ENCODE measurements at regions not wholly inside any gene's neighbourhood (a gene's known extent, or its start where the extent isn't known, plus 50 kb on each side); places are given as distances from the start of the nearest gene placed in this dataset.

- H2BK120ac ChIP-seq (ENCODE audit: low read depth, low read length, poor library complexity, severe bottlenecking) = no peak overlapping the region
- no peak overlapping the region for H3K9ac ChIP-seq (ENCODE audit: extremely low read depth, insufficient read length, low read length)
- no peak overlapping the region for H2BK20ac ChIP-seq (ENCODE audit: low read depth, low read length, poor library complexity, severe bottlenecking)
- WGBS (ENCODE audit: extremely low coverage, insufficient read length, low lambda C conversion rate) = no CpG with 5 or more reads among the region's 7 CpGs
- peaks cover 2% of the 10 kb centered on the region; the same call in 1 of the 2 replicates for H3K27me3 Mint-ChIP-seq (ENCODE audit: low read depth)
- no peak overlapping the region for H3K27ac ChIP-seq (ENCODE audit: insufficient read length, low read depth, low read length)
- H3K79me2 ChIP-seq (ENCODE audit: insufficient read depth, low read length) = no peaks in the 10 kb centered on the region
- H3K18ac ChIP-seq (ENCODE audit: insufficient read length, low read depth, low read length) = no peak overlapping the region
- H2BK15ac ChIP-seq (ENCODE audit: low read depth, low read length) = no peak overlapping the region
- H2BK12ac ChIP-seq (ENCODE audit: insufficient read length, low read depth, low read length) = no peak overlapping the region
- no peaks in the 10 kb centered on the region for H3K27me3 ChIP-seq (ENCODE audit: insufficient read depth, low read length)
- no peak overlapping the region for H4K5ac ChIP-seq (ENCODE audit: insufficient read length, low read depth, low read length)
- no peaks in the 10 kb centered on the region for H4K20me1 ChIP-seq (ENCODE audit: control insufficient read depth, insufficient read depth, insufficient read length)
- H2AK5ac ChIP-seq (ENCODE audit: insufficient read length, low read length) = no peak overlapping the region
- H3K79me1 ChIP-seq (ENCODE audit: insufficient read depth, low read depth, low read length, poor library complexity, severe bottlenecking) = no peaks in the 10 kb centered on the region
- no peak overlapping the region for H3K23ac ChIP-seq (ENCODE audit: insufficient read length, low read depth, low read length)
- no peak overlapping the region for H2BK5ac ChIP-seq (ENCODE audit: insufficient read length, low read length)
- H3K9me3 Mint-ChIP-seq = no peaks in the 10 kb centered on the region
- no peak overlapping the region for H2AFZ ChIP-seq (ENCODE audit: low read length)
- H3K4me3 Mint-ChIP-seq = no peak overlapping the region
- no peak overlapping the region for H3K56ac ChIP-seq (ENCODE audit: insufficient read length, low read depth, low read length)
- H3K4me1 ChIP-seq (ENCODE audit: insufficient read depth, low read length) = no peaks in the 10 kb centered on the region; the same call in 1 of the 2 replicates
- H3K27ac Mint-ChIP-seq = no peak overlapping the region; a peak in 1 of 7 replicates
- H3K4me1 Mint-ChIP-seq = peaks cover 32 to 49% of the 10 kb centered on the region in 2 experiments
- no peak overlapping the region for H4K8ac ChIP-seq (replicated peaks; ENCODE audit: insufficient read length, low read depth, low read length)
- TF ChIP-seq CTCF (conservative IDR thresholded peaks at IDR 0.05) = no peak
- no peaks in the 10 kb centered on the region for H3K9me3 ChIP-seq (ENCODE audit: control insufficient read depth, low read depth, low read length)
- no peak overlapping the region for H3K14ac ChIP-seq (ENCODE audit: insufficient read depth, low read length)
- H3T11ph ChIP-seq (ENCODE audit: low read length) = no peak overlapping the region
- H3K4ac ChIP-seq (ENCODE audit: low read depth, low read length) = no peak overlapping the region
- no peak overlapping the region for H3K4me2 ChIP-seq (ENCODE audit: insufficient read depth, insufficient read length, low read length)
- no peaks in the 10 kb centered on the region for H3K23me2 ChIP-seq (ENCODE audit: insufficient read length, low read depth, low read length, poor library complexity, severe bottlenecking)
- H3K36me3 Mint-ChIP-seq (ENCODE audit: insufficient read depth in 1 of 3, low read depth in 3 of 3) = no peaks in the 10 kb centered on the region
- H4K91ac ChIP-seq (ENCODE audit: insufficient read length, low read depth, low read length) = no peak overlapping the region
- DNase-seq = no peak
These were observed 64.6 kb upstream of the LMO1 start for GRCh38 chr11:8328231-8328794.

All from H9 (cell line).